ENCODE measurements at regions not wholly inside any gene's neighbourhood (a gene's known extent, or its start where the extent isn't known, plus 50 kb on each side); places are given as distances from the start of the nearest gene placed in this dataset.

DNA sequence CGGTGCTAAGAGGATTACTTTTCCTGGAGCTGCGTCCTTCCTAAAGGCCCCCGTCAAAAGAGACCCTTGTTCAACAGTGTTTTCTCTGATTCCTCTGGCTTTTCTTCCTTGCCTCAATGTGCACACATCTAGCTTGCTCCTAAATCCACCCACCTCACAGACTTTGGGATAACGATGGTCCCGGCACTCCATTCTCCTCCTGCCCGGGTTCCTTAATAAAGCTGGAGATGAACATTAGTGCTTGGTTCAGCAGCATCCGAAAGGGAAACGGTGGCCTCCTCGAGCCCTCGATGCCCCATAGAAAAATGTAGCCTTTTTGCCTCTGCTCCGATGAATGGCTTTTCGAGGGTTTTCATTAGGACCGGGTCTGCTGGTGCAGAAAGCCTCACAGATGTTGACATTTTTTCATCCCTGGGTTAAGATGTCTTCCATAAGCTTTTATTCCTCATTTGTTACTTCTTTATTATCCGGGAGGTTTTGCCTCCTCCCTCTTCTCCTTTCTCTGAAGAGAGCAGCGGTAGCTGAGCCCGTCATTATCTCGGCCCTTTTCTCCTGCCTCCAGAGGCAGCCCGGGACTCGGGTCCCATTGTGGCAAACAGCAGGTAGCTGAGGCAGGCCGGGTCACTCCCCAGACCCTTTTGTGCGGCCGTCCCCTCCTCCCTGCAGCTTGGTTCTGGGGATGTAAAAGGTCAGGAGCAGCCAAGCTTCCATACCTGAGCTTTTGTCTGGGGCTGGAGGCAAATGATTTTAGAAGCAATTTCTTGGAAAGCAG is 64.6 kb downstream of the CPN2 start:
- H3K27ac ChIP-seq, result no peak overlapping the region
- no peak for TF ChIP-seq CTCF (conservative IDR thresholded peaks at IDR 0.05)

DNA sequence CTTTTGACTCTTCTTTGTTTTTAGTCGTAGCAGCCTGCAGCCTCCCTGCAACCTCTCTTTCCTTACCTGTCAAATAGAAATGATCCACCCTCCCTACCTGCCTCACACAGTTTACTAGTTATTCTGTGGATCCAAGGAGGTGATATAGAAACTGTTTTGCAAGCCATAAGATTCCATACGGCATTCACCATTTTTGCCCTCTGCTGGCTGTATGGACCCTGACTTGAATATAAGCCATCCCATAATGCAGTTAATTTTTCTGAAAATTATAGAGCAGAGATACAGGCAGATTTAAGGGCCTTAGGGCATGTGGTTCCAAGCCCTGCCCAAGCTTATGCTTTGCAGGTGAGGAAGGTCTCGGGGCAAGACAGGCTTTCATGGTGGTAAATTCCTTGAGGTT is 63.8 kb downstream of the CPN2 start:
- no peak; the same call in 1 of the 2 replicates for TF ChIP-seq CTCF (conservative IDR thresholded peaks at IDR 0.05)

GRCh38 chr3:194287977-194288706 is 63.0 kb downstream of the CPN2 start:
- no peak for TF ChIP-seq CTCF (conservative IDR thresholded peaks at IDR 0.05)
- H3K27ac ChIP-seq, result no peak overlapping the region

More for the DNA sequence above, 63.8 kb downstream of the CPN2 start:
- H3K27ac ChIP-seq, result no peak overlapping the region

All from VCaP (cell line).